A549 (cell line): ENCODE measurements at regions not wholly inside any gene's neighbourhood (a gene's known extent, or its start where the extent isn't known, plus 50 kb on each side); places are given as distances from the start of the nearest gene placed in this dataset.

ENCODE experiments used
- BHLHE40 ChIP-seq: IDR thresholded peaks from 2 replicates; pipeline ENCODE4 v1.6.1; 2012; ENCODE audit warnings: low read depth, low read length, inconsistent platforms
- EP300 ChIP-seq, 2 experiments: fragments of >200 bp; sonication (Bioruptor Twin); formaldehyde crosslinking; IDR thresholded peaks; 2 replicates in 1 of 2; 3 replicates in 1 of 2; pipeline ENCODE4 v1.6.1; 2016 to 2017
- FOSB ChIP-seq: fragments of 250-450 bp; sonication (Bioruptor Pico); IDR thresholded peaks from 2 replicates; pipeline ENCODE4 v1.5.0; 2020; ENCODE audit warnings: mild to moderate bottlenecking, moderate library complexity
- MAZ ChIP-seq: fragments of 150-350 bp; IDR thresholded peaks from 2 replicates; pipeline ENCODE4 v1.6.1; 2014; ENCODE audit warnings: antibody characterized with exemption, low read depth, low read length, borderline replicate concordance
- POLR2A ChIP-seq: IDR thresholded peaks from 2 replicates; pipeline ENCODE4 v1.6.1; 2012; ENCODE audit warnings: mild to moderate bottlenecking, low read length
- TP53 ChIP-seq: fragments of 250-450 bp; sonication (Bioruptor Pico); IDR thresholded peaks from 2 replicates; pipeline ENCODE4 v1.5.0; 2021; ENCODE audit warnings: mild to moderate bottlenecking, moderate library complexity
- TF ChIP-seq, protein P1 (sequence below): fragments of 150-350 bp; IDR thresholded peaks from 2 replicates; pipeline ENCODE4 v1.6.1; 2014; ENCODE audit warnings: low read depth, mild to moderate bottlenecking, low read length
- TF ChIP-seq, protein P2 (sequence below): fragments of >200 bp; sonication (Bioruptor Twin); formaldehyde crosslinking; IDR thresholded peaks from 3 replicates; pipeline ENCODE4 v1.5.1; 2016
- TF ChIP-seq, protein P3 (sequence below): fragments of 200-600 bp; sonication (generic); IDR thresholded peaks from 2 replicates; pipeline ENCODE4 v1.6.1; 2016; ENCODE audit warnings: antibody characterized with exemption, mild to moderate bottlenecking, moderate library complexity
- TF ChIP-seq, protein P4 (sequence below): fragments of 450-650 bp; IDR thresholded peaks from 2 replicates; pipeline ENCODE4 v1.6.1; 2014; ENCODE audit warnings: antibody characterized with exemption

DNA sequence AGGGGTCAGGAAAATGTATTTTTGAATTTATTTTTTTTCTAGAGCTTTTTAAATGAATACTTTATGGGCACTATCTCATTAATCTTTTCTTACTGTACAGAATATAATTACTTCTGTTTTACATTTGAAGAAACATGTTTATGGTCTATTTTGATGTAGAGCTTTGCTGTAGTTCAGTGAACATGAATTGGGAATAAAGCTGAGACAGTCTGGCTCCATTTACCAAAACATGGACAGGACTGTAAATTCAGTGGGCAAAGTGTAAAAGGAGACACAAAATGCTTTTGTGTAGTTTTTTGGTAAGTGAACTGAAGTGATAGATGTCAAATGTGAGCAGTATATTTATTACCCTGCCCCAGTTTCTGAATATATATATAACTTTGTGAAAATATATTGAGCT lies 1298.8 kb upstream of the NXPH2 start:
- TF ChIP-seq, protein P1, sequence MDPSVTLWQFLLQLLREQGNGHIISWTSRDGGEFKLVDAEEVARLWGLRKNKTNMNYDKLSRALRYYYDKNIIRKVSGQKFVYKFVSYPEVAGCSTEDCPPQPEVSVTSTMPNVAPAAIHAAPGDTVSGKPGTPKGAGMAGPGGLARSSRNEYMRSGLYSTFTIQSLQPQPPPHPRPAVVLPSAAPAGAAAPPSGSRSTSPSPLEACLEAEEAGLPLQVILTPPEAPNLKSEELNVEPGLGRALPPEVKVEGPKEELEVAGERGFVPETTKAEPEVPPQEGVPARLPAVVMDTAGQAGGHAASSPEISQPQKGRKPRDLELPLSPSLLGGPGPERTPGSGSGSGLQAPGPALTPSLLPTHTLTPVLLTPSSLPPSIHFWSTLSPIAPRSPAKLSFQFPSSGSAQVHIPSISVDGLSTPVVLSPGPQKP: no peak
- TF ChIP-seq, protein P2, sequence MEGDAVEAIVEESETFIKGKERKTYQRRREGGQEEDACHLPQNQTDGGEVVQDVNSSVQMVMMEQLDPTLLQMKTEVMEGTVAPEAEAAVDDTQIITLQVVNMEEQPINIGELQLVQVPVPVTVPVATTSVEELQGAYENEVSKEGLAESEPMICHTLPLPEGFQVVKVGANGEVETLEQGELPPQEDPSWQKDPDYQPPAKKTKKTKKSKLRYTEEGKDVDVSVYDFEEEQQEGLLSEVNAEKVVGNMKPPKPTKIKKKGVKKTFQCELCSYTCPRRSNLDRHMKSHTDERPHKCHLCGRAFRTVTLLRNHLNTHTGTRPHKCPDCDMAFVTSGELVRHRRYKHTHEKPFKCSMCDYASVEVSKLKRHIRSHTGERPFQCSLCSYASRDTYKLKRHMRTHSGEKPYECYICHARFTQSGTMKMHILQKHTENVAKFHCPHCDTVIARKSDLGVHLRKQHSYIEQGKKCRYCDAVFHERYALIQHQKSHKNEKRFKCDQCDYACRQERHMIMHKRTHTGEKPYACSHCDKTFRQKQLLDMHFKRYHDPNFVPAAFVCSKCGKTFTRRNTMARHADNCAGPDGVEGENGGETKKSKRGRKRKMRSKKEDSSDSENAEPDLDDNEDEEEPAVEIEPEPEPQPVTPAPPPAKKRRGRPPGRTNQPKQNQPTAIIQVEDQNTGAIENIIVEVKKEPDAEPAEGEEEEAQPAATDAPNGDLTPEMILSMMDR: no peak
- no peak for TF ChIP-seq POLR2A
- no peak for TF ChIP-seq BHLHE40
- TF ChIP-seq, protein P3, sequence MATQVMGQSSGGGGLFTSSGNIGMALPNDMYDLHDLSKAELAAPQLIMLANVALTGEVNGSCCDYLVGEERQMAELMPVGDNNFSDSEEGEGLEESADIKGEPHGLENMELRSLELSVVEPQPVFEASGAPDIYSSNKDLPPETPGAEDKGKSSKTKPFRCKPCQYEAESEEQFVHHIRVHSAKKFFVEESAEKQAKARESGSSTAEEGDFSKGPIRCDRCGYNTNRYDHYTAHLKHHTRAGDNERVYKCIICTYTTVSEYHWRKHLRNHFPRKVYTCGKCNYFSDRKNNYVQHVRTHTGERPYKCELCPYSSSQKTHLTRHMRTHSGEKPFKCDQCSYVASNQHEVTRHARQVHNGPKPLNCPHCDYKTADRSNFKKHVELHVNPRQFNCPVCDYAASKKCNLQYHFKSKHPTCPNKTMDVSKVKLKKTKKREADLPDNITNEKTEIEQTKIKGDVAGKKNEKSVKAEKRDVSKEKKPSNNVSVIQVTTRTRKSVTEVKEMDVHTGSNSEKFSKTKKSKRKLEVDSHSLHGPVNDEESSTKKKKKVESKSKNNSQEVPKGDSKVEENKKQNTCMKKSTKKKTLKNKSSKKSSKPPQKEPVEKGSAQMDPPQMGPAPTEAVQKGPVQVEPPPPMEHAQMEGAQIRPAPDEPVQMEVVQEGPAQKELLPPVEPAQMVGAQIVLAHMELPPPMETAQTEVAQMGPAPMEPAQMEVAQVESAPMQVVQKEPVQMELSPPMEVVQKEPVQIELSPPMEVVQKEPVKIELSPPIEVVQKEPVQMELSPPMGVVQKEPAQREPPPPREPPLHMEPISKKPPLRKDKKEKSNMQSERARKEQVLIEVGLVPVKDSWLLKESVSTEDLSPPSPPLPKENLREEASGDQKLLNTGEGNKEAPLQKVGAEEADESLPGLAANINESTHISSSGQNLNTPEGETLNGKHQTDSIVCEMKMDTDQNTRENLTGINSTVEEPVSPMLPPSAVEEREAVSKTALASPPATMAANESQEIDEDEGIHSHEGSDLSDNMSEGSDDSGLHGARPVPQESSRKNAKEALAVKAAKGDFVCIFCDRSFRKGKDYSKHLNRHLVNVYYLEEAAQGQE: no peak
- TF ChIP-seq MAZ: no peak
- TF ChIP-seq, protein P4, sequence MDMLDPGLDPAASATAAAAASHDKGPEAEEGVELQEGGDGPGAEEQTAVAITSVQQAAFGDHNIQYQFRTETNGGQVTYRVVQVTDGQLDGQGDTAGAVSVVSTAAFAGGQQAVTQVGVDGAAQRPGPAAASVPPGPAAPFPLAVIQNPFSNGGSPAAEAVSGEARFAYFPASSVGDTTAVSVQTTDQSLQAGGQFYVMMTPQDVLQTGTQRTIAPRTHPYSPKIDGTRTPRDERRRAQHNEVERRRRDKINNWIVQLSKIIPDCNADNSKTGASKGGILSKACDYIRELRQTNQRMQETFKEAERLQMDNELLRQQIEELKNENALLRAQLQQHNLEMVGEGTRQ: no peak
- TF ChIP-seq TP53 (CRISPR knock-in tag): no peak
- TF ChIP-seq FOSB (CRISPR knock-in tag): no peak
- no peak for TF ChIP-seq EP300 (IDR thresholded peaks at IDR 0.05)
